BE2C (cell line): ENCODE measurements at regions not wholly inside any gene's neighbourhood (a gene's known extent, or its start where the extent isn't known, plus 50 kb on each side); places are given as distances from the start of the nearest gene placed in this dataset.

Experiments
- DNase-seq: peaks from one replicate; pipeline ENCODE4 v3.0.0-alpha.2; 2020
- H3K27me3 ChIP-seq: fragments of 250-450 bp; sonication (Bioruptor Pico); 2 replicates; pipeline ENCODE4 v1.5.1; 2020; ENCODE audit warnings: mild to moderate bottlenecking
- H3K36me3 ChIP-seq: fragments of 250-450 bp; sonication (Bioruptor Pico); 2 replicates; pipeline ENCODE4 v1.5.1; 2020; ENCODE audit warnings: mild to moderate bottlenecking
- H3K4me1 ChIP-seq: fragments of 250-450 bp; sonication (Bioruptor Pico); 2 replicates; pipeline ENCODE4 v1.5.1; 2020
- H3K4me3 ChIP-seq: 2 replicates; pipeline ENCODE4 v1.5.1; 2011; ENCODE audit warnings: low read depth, low read length
- H3K9me3 ChIP-seq: fragments of 250-450 bp; sonication (Bioruptor Pico); 2 replicates; pipeline ENCODE4 v1.5.1; 2020
- CTCF ChIP-seq: IDR thresholded peaks from 2 replicates; pipeline ENCODE4 v1.5.1; 2012; ENCODE audit warnings: mild to moderate bottlenecking, low read depth, low read length

GRCh38 chr3:194988495-194989165 lies 282.3 kb downstream of the XXYLT1 start:
- Histone ChIP-seq H3K36me3 (no peaks in the 10 kb centered on the region), H3K27me3 (no peaks in the 10 kb centered on the region), H3K9me3 (no peaks in the 10 kb centered on the region), H3K4me1 (peaks cover 4% of the 10 kb centered on the region; the same call in 1 of the 2 replicates), H3K4me3 (no peak overlapping the region)
- no peak for DNase-seq
- TF ChIP-seq CTCF = no peak

DNA sequence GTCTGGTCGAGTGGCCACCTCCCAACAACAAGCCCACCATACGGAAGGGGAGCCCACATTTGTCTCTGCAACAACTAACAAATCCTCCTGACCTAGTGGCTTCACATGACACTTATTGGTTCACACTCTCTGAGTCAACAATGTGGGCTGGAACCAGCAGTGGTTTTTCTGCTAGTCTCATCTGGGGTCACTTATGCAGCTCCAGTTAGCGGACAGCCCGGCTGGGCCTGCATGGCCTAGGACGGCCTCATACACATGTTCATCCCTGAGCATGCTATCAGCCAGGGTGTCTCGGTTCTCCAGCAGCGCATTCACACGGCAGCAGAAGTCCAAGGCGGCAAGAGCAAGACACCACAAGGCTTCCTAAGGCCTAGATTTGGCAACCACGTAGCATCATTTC lies 281.7 kb downstream of the XXYLT1 start:
- no peaks in the 10 kb centered on the region for H3K36me3 ChIP-seq
- H3K4me1 ChIP-seq = peaks cover 4% of the 10 kb centered on the region; the same call in 1 of the 2 replicates
- no peak overlapping the region for H3K4me3 ChIP-seq
- no peaks in the 10 kb centered on the region for H3K9me3 ChIP-seq
- TF ChIP-seq CTCF = no peak
- H3K27me3 ChIP-seq = no peaks in the 10 kb centered on the region
- no peak for DNase-seq

DNA sequence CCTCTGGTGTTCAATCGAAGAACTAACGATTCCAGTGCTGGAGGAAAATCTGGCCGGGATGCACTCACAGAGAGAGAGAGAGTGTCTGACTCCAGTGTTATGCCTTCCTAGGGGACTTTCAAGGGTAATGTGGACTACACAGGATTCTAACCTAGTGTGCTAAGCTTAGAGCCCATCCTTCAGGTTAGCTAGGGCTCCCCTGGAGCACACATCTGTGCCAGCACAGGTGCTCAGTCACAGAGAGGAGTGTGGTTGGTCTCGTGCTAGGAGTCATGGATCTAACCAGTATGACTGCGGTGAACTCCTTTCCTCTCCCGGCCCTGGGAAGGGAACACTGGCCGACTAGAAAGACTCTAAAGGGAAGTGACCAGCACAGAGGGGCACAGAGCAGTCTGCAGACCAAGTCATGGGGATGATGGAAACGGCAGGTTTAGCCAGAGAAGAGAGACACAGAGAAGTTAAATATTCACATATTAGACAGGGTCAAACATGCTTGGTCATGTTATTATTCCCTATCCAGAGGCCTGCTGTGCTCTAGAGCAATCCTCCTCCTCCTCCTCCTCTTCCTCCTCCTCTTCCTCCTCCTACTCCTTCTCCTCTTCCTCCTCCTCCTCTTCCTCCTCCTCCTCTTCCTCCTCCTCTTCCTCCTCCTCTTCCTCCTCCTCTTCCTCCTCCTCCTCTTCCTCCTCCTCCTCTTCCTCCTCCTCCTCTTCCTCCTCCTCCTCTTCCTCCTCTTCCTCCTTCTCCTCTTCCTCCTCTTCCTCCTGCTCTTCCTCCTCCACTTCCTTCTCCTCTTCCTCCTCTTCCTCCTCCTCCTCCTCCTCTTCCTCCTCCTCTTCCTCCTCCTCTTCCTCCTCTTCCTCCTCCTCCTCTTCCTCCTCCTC lies 280.3 kb downstream of the XXYLT1 start:
- H3K4me1 ChIP-seq = peaks cover 4% of the 10 kb centered on the region; the same call in 1 of the 2 replicates
- TF ChIP-seq CTCF = no peak
- no peak overlapping the region for H3K4me3 ChIP-seq
- DNase-seq = no peak
- no peaks in the 10 kb centered on the region for H3K27me3 ChIP-seq
- H3K36me3 ChIP-seq = no peaks in the 10 kb centered on the region
- no peaks in the 10 kb centered on the region for H3K9me3 ChIP-seq

DNA sequence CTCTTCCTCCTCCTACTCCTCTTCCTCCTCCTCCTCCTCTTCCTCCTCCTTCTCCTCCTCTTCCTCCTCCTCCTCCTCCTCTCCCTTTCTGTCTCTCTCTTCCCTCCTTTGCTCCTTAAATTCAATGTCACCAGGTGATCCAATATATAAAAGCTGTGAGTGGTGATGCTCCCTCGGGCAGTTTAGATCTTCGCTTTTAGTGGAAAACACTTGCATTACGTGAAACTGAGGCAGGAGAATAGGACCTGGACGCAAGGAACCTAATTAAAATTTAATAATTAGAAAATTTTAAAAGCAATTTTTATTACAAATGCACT lies 279.7 kb downstream of the XXYLT1 start:
- Histone ChIP-seq H3K4me3 (no peak overlapping the region), H3K9me3 (no peaks in the 10 kb centered on the region), H3K36me3 (no peaks in the 10 kb centered on the region), H3K27me3 (no peaks in the 10 kb centered on the region), H3K4me1 (peaks cover 4% of the 10 kb centered on the region; the same call in 1 of the 2 replicates)
- no peak for DNase-seq
- TF ChIP-seq CTCF = no peak

DNA sequence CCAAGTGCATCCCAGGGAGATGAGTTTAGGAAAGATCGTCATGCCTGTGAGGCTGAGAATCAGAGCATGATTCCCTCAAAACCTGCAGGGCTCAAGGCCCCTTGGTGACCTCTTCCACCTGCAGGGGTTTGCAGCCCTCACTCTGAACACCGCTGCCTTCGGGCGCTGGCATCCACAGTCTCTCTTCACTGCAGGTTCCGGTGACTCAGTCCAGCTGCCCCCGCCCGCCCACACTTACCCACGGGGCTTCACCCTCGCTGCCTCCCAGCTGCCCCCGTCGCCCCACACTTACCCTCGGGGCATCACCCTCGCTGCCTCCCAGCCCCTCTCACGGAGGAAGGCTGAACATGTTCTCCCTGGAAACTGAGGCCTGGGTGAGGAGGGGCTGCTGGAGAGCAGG lies 277.1 kb downstream of the XXYLT1 start:
- no peak for TF ChIP-seq CTCF
- no peak for DNase-seq
- Histone ChIP-seq H3K27me3 (no peaks in the 10 kb centered on the region), H3K36me3 (no peaks in the 10 kb centered on the region), H3K4me3 (no peak overlapping the region), H3K9me3 (no peaks in the 10 kb centered on the region), H3K4me1 (peaks cover 4% of the 10 kb centered on the region; the same call in 1 of the 2 replicates)

DNA sequence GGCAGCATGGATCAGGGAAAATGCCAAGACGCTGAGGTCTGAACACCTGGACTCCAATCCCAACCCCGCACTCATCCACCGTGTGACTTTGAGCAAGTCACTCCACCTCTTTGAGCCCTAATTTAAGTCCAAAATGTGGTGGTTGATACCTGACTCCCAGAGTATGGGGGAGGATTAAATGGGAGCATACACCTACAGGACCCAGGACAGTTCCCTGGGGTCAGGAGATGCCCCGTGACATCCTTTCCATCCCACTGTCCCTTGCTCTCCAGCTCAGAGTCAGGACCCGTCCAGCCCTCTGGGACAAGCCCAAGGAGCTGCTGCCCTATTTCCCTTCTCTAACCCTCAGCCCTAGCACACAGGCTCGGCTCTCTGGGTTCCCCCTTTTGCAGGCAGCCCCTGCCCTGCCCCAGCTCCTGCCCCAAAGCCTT lies 276.4 kb downstream of the XXYLT1 start:
- Histone ChIP-seq H3K9me3 (no peaks in the 10 kb centered on the region), H3K27me3 (no peaks in the 10 kb centered on the region), H3K36me3 (no peaks in the 10 kb centered on the region), H3K4me3 (no peak overlapping the region), H3K4me1 (peaks cover 4% of the 10 kb centered on the region; the same call in 1 of the 2 replicates)
- no peak for DNase-seq
- TF ChIP-seq CTCF = no peak
